Spleen (tissue), 11 donors: ENCODE measurements at regions not wholly inside any gene's neighbourhood (a gene's known extent, or its start where the extent isn't known, plus 50 kb on each side); places are given as distances from the start of the nearest gene placed in this dataset.

ENCODE experiments used
- DNase-seq: peaks from one replicate; pipeline ENCODE4 v3.0.0-alpha.2; 2020
- H3K27ac ChIP-seq, 8 donors: fragments of 200-600 bp; sonication (generic) in 7 of 8; 1 replicate in 4 of 8; 2 replicates in 4 of 8; pipeline versions ENCODE4 v1.5.0 to v1.8.0; 2016 to 2021; ENCODE audit warnings: inconsistent platforms in 4 of 8, mild to moderate bottlenecking in 4 of 8, moderate library complexity in 1 of 8
- H3K27me3 ChIP-seq, 7 donors: fragments of 200-600 bp; sonication (generic) in 6 of 7; replicated peaks in 1 of 7; 1 replicate in 4 of 7; 2 replicates in 3 of 7; pipeline versions ENCODE4 v1.5.0 to v1.8.0; 2016 to 2021; ENCODE audit warnings: inconsistent platforms in 3 of 7, mild to moderate bottlenecking in 1 of 7
- H3K36me3 ChIP-seq, 6 donors: fragments of 200-600 bp; sonication (generic) in 5 of 6; 1 replicate in 4 of 6; 2 replicates in 2 of 6; pipeline versions ENCODE4 v1.5.0 to v1.8.0; 2016 to 2021; ENCODE audit warnings: inconsistent platforms in 2 of 6
- H3K4me1 ChIP-seq, 6 donors: fragments of 200-600 bp; sonication (generic) in 5 of 6; 1 replicate in 3 of 6; 2 replicates in 3 of 6; pipeline versions ENCODE4 v1.5.0 to v1.8.0; 2016 to 2021; ENCODE audit warnings: inconsistent platforms in 3 of 6
- H3K4me3 ChIP-seq, 8 donors: fragments of 200-600 bp; sonication (generic) in 7 of 8; 1 replicate in 4 of 8; 2 replicates in 4 of 8; pipeline versions ENCODE4 v1.5.0 to v1.8.0; 2016 to 2021; ENCODE audit warnings: inconsistent platforms in 4 of 8, mild to moderate bottlenecking in 4 of 8, moderate library complexity in 2 of 8
- H3K9me3 ChIP-seq, 8 donors: fragments of 200-600 bp; sonication (generic) in 7 of 8; 1 replicate in 4 of 8; 2 replicates in 4 of 8; pipeline versions ENCODE4 v1.5.0 to v1.8.0; 2016 to 2021; ENCODE audit warnings: inconsistent platforms in 4 of 8
- POLR2A ChIP-seq, 3 donors: fragments of 450-650 bp; IDR thresholded peaks; one replicate each; pipeline ENCODE4 v1.5.1; 2017; ENCODE audit warnings: antibody characterized with exemption in 3 of 3, mild to moderate bottlenecking in 1 of 3
- POLR2AphosphoS5 ChIP-seq, 3 donors: sonication (generic); formaldehyde crosslinking; IDR thresholded peaks; one replicate each; pipeline ENCODE4 v1.5.1; 2017; ENCODE audit warnings: antibody characterized with exemption in 3 of 3
- whole genome bisulfite sequencing, 5 donors: extraction: QIAGEN DNeasy Blood & Tissue Kit in 3 of 5; methylation state at CpG; one replicate each; pipeline versions ENCODE4 v1.1.5 to v1.1.7; 2013 to 2018; 5-methylcytosine and 5-hydroxymethylcytosine counted together
- intact Hi-C: fragments of 100-400 bp; cut with DNase I; formaldehyde crosslinking; loops from one replicate; pipeline ENCODE4 v1.15.0; 2023; ENCODE audit warnings: low total_unique reads
- TF ChIP-seq, protein P1 (sequence below), 11 experiments: fragments of 200-600 bp in 7 of 11; fragments of 450-650 bp in 4 of 11; sonication (generic) in 4 of 11; IDR thresholded peaks in 8 of 11; conservative IDR thresholded peaks in 3 of 11; 1 replicate in 7 of 11; 2 replicates in 4 of 11; pipeline versions ENCODE4 v1.4.0 to v1.8.0; 2016 to 2021; ENCODE audit warnings: antibody characterized with exemption in 11 of 11, inconsistent platforms in 4 of 11, mild to moderate bottlenecking in 1 of 11
- donor health status: healthy with polysubstance abuse.
- donor health status: DM: no; HTN: no; CAD: no; lungs with moderate emphysema.
- donor health status: DM: no; HTN: no; CAD: no.
- donor health status: Bipolar disorder and iron deficiency.
- donor health status: healthy.
- donor health status: DM: no; HTN: no; CAD: no.
- donor health status: DM: yes; HTN: yes; CAD: no.

- TF ChIP-seq, protein P1, sequence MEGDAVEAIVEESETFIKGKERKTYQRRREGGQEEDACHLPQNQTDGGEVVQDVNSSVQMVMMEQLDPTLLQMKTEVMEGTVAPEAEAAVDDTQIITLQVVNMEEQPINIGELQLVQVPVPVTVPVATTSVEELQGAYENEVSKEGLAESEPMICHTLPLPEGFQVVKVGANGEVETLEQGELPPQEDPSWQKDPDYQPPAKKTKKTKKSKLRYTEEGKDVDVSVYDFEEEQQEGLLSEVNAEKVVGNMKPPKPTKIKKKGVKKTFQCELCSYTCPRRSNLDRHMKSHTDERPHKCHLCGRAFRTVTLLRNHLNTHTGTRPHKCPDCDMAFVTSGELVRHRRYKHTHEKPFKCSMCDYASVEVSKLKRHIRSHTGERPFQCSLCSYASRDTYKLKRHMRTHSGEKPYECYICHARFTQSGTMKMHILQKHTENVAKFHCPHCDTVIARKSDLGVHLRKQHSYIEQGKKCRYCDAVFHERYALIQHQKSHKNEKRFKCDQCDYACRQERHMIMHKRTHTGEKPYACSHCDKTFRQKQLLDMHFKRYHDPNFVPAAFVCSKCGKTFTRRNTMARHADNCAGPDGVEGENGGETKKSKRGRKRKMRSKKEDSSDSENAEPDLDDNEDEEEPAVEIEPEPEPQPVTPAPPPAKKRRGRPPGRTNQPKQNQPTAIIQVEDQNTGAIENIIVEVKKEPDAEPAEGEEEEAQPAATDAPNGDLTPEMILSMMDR (IDR thresholded peaks at IDR 0.05 in 8 of 11, conservative IDR thresholded peaks at IDR 0.05 in 3 of 11): no peak
- TF ChIP-seq POLR2AphosphoS5 (IDR thresholded peaks at IDR 0.05): no peak
- no peak for TF ChIP-seq POLR2A (IDR thresholded peaks at IDR 0.05)
- no peak for DNase-seq
- WGBS, 5 donors: 23 to 34% (median 30%) methylated on average over 8 of the region's 8 CpGs
Measured at GRCh38 chr1:87179851-87180519, 148.7 kb upstream of the LMO4 start.

GRCh38 chr1:87180682-87181081 is 148.0 kb upstream of the LMO4 start:
- intact Hi-C loops: no loop called here
- H3K27me3 ChIP-seq: peaks cover 0 to 6% (median 0%) of the 10 kb centered on the region in 7 donors
- TF ChIP-seq, protein P1 (IDR thresholded peaks at IDR 0.05 in 8 of 11, conservative IDR thresholded peaks at IDR 0.05 in 3 of 11): no peak
- TF ChIP-seq POLR2AphosphoS5 (IDR thresholded peaks at IDR 0.05): no peak
- TF ChIP-seq POLR2A (IDR thresholded peaks at IDR 0.05): no peak
- no peaks in the 10 kb centered on the region for H3K9me3 ChIP-seq
- WGBS, 5 donors: 44 to 75% (median 58%) methylated on average over 3 of the region's 3 CpGs
- H3K4me3 ChIP-seq: no peak overlapping the region
- no peak for DNase-seq
- H3K27ac ChIP-seq: no peak overlapping the region
- H3K4me1 ChIP-seq: peaks cover 0 to 17% (median 0%) of the 10 kb centered on the region in 6 donors
- no peaks in the 10 kb centered on the region for H3K36me3 ChIP-seq

More at GRCh38 chr1:87179851-87180519, 148.7 kb upstream of the LMO4 start:
- Histone ChIP-seq H3K27me3 (peaks cover 0 to 8% (median 0%) of the 10 kb centered on the region in 7 donors), H3K36me3 (no peaks in the 10 kb centered on the region), H3K4me3 (no peak overlapping the region), H3K9me3 (no peaks in the 10 kb centered on the region), H3K27ac (no peak overlapping the region), H3K4me1 (peaks cover 0 to 17% (median 0%) of the 10 kb centered on the region in 6 donors)
- intact Hi-C loops: no loop called here

DNA sequence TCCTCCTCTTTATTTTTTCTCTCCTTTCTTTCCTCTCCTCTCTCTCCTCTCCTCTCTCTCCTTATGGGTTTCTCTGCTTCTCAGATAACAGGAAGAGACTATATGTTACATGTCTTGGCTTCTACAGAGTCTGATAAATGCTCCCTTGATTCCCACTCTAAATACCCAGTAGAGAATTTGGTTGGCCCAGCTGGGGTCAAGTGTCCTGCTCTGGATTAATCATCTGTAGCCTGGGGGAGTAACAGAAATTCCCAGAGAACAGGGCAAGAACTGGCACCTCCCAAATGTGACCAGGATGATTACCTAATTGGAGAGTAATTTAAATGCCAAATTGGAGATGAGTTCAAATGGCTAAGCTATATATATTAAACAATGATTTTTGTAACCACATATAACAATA is 146.1 kb upstream of the LMO4 start:
- no peak overlapping the region for H3K27ac ChIP-seq
- H3K27me3 ChIP-seq: peaks cover 0 to 6% (median 0%) of the 10 kb centered on the region in 7 donors
- DNase-seq: no peak
- no peak overlapping the region for H3K4me3 ChIP-seq
- intact Hi-C loops: no loop called here
- H3K4me1 ChIP-seq: peaks cover 0 to 17% (median 0%) of the 10 kb centered on the region in 6 donors
- TF ChIP-seq, protein P1 (IDR thresholded peaks at IDR 0.05 in 8 of 11, conservative IDR thresholded peaks at IDR 0.05 in 3 of 11): no peak
- TF ChIP-seq POLR2A (IDR thresholded peaks at IDR 0.05) (no peak), POLR2AphosphoS5 (IDR thresholded peaks at IDR 0.05) (no peak)
- H3K36me3 ChIP-seq: no peaks in the 10 kb centered on the region
- no peaks in the 10 kb centered on the region for H3K9me3 ChIP-seq

GRCh38 chr1:87185077-87185476 is 143.6 kb upstream of the LMO4 start:
- DNase-seq: no peak
- TF ChIP-seq, protein P1 (IDR thresholded peaks at IDR 0.05 in 8 of 11, conservative IDR thresholded peaks at IDR 0.05 in 3 of 11): no peak
- TF ChIP-seq POLR2AphosphoS5 (IDR thresholded peaks at IDR 0.05) (no peak), POLR2A (IDR thresholded peaks at IDR 0.05) (no peak)
- Histone ChIP-seq H3K4me3 (no peak overlapping the region), H3K4me1 (peaks cover 0 to 5% (median 0%) of the 10 kb centered on the region in 6 donors), H3K9me3 (no peaks in the 10 kb centered on the region), H3K27ac (no peak overlapping the region), H3K27me3 (peaks cover 0 to 6% (median 0%) of the 10 kb centered on the region in 7 donors), H3K36me3 (no peaks in the 10 kb centered on the region)
- intact Hi-C loops: no loop called here
- WGBS, 5 donors: 89 to 95% (median 92%) methylated on average over 4 of the region's 4 CpGs
